Psoas muscle (tissue), 7 donors: ENCODE measurements at regions not wholly inside any gene's neighbourhood (a gene's known extent, or its start where the extent isn't known, plus 50 kb on each side); places are given as distances from the start of the nearest gene placed in this dataset.

Experiments used
- ATAC-seq, 4 donors: fragments of 200-7000 bp; cut with Tn5 transposase; one replicate each; pipeline ENCODE4 v1.9.1; 2020; ENCODE audit warnings: moderate library complexity in 3 of 4, mild to moderate bottlenecking in 2 of 4
- DNase-seq, 2 donors: peaks; one replicate each; pipeline ENCODE4 v3.0.0-alpha.2; 2020
- H3K27ac ChIP-seq: fragments of 200-600 bp; one replicate; pipeline ENCODE4 v1.8.0; 2022
- H3K27me3 ChIP-seq, 3 donors: fragments of 200-600 bp in 1 of 3; one replicate each; pipeline versions ENCODE4 v1.6.1 to v1.8.0; 2013 to 2022; ENCODE audit warnings: low read length in 2 of 3, mild to moderate bottlenecking in 2 of 3, moderate library complexity in 1 of 3; ENCODE audit not compliant: insufficient read depth in 3 of 3
- H3K36me3 ChIP-seq, 2 donors: fragments of 200-600 bp in 1 of 2; one replicate each; pipeline versions ENCODE4 v1.6.1 to v1.8.0; 2013 to 2022; ENCODE audit warnings: low read depth in 1 of 2, mild to moderate bottlenecking in 1 of 2, moderate library complexity in 1 of 2; ENCODE audit not compliant: insufficient read depth in 1 of 2
- H3K4me1 ChIP-seq: fragments of 200-600 bp; one replicate; pipeline ENCODE4 v1.8.0; 2022
- H3K4me3 ChIP-seq: fragments of 200-600 bp; one replicate; pipeline ENCODE4 v1.8.0; 2022; ENCODE audit warnings: mild to moderate bottlenecking
- H3K9me3 ChIP-seq: fragments of 200-600 bp; one replicate; pipeline ENCODE4 v1.8.0; 2022
- CTCF ChIP-seq: fragments of 200-600 bp; IDR thresholded peaks from one replicate; pipeline ENCODE4 v1.8.0; 2022; ENCODE audit warnings: antibody characterized with exemption
- WGBS, 3 donors: extraction: QIAGEN DNeasy Blood & Tissue Kit; methylation state at CpG; one replicate each; pipeline versions ENCODE4 v1.1.6 to v1.1.7; 2013; 5-methylcytosine and 5-hydroxymethylcytosine counted together
- intact Hi-C, 2 donors: fragments of 100-400 bp; cut with DNase I; formaldehyde crosslinking; loops; one replicate each; pipeline versions ENCODE4 v1.11.0 to v1.14.2; 2022
- donor health status: healthy with polysubstance abuse.
- donor health status: DM: no; HTN: no; CAD: no; lungs with moderate emphysema.
- donor health status: Bipolar disorder and iron deficiency.
- donor health status: healthy.
- donor health status: DM: yes; HTN: yes; CAD: no.
- donor health status: DM: no; HTN: no; CAD: no.
- donor health status: DM: yes; HTN: yes; CAD: no.

- H3K4me3 ChIP-seq = no peak overlapping the region
- TF ChIP-seq CTCF = no peak
- no peaks in the 10 kb centered on the region for H3K36me3 ChIP-seq
- H3K9me3 ChIP-seq = peaks cover 5% of the 10 kb centered on the region
- no peak overlapping the region for H3K27ac ChIP-seq
- DNase-seq (no peak), ATAC-seq (no peak)
- H3K27me3 ChIP-seq = peaks cover 0 to 31% (median 0%) of the 10 kb centered on the region in 3 donors
- intact Hi-C loops = no loop called here
- H3K4me1 ChIP-seq = no peaks in the 10 kb centered on the region
These were observed 69.4 kb upstream of the PPP2R3B start for GRCh38 chrX:456146-456545.

- WGBS, 3 donors = 72 to 81% (median 79%) methylated on average over 5 of the region's 5 CpGs
These were observed 70.0 kb upstream of the PPP2R3B start for GRCh38 chrX:456551-457291.

DNA sequence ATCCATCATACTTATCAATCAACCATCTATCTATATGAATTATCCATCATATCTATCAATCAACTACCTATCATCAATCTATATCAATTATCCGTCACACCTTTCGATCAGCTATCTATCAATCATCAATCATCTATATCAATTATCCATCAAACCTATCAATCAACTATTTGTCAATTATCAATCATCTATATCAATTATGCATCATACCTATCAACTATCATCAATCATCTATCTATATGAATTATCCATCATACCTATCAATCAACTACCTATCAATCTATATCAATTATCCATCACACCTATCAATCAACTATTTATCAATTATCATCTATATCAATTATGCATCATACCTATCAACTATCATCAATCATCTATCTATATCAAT lies 70.6 kb upstream of the PPP2R3B start:
- H3K4me1 ChIP-seq = no peaks in the 10 kb centered on the region
- DNase-seq (no peak), ATAC-seq (no peak)
- H3K36me3 ChIP-seq = no peaks in the 10 kb centered on the region
- intact Hi-C loops = no loop called here
- H3K9me3 ChIP-seq = peaks cover 5% of the 10 kb centered on the region
- no peak overlapping the region for H3K4me3 ChIP-seq
- no peak for TF ChIP-seq CTCF
- 78 to 100% (median 87%) methylated on average over 2 of the region's 2 CpGs for WGBS, 3 donors
- H3K27me3 ChIP-seq = peaks cover 0 to 21% (median 0%) of the 10 kb centered on the region in 3 donors
- H3K27ac ChIP-seq = no peak overlapping the region

More at GRCh38 chrX:456551-457291, 70.0 kb upstream of the PPP2R3B start:
- no peaks in the 10 kb centered on the region for H3K4me1 ChIP-seq
- H3K27ac ChIP-seq = no peak overlapping the region
- H3K36me3 ChIP-seq = no peaks in the 10 kb centered on the region
- ATAC-seq (no peak), DNase-seq (no peak)
- intact Hi-C loops = no loop called here
- H3K4me3 ChIP-seq = no peak overlapping the region
- TF ChIP-seq CTCF = no peak
- H3K27me3 ChIP-seq = peaks cover 0 to 27% (median 0%) of the 10 kb centered on the region in 3 donors
- peaks cover 5% of the 10 kb centered on the region for H3K9me3 ChIP-seq

- TF ChIP-seq CTCF = no peak
- peaks cover 0 to 20% (median 0%) of the 10 kb centered on the region in 3 donors for H3K27me3 ChIP-seq
- no peak for DNase-seq
- intact Hi-C loops = no loop called here
- H3K4me1 ChIP-seq = no peaks in the 10 kb centered on the region
- 89 to 91% (median 90%) methylated on average over 20 of the region's 20 CpGs for WGBS, 3 donors
- no peak for ATAC-seq
- H3K9me3 ChIP-seq = peaks cover 5% of the 10 kb centered on the region
- no peak overlapping the region for H3K27ac ChIP-seq
- no peaks in the 10 kb centered on the region for H3K36me3 ChIP-seq
- no peak overlapping the region for H3K4me3 ChIP-seq
These were observed 71.9 kb upstream of the PPP2R3B start for GRCh38 chrX:458631-459061.

- intact Hi-C loops = no loop called here
- H3K4me3 ChIP-seq = no peak overlapping the region
- no peaks in the 10 kb centered on the region for H3K36me3 ChIP-seq
- no peak for DNase-seq
- ATAC-seq = no peak
- H3K9me3 ChIP-seq = peaks cover 3% of the 10 kb centered on the region
- H3K4me1 ChIP-seq = no peaks in the 10 kb centered on the region
- H3K27me3 ChIP-seq = peaks cover 0 to 20% (median 0%) of the 10 kb centered on the region in 3 donors
- 25 to 35% (median 29%) methylated on average over 20 of the region's 20 CpGs for WGBS, 3 donors
- H3K27ac ChIP-seq = no peak overlapping the region
- no peak for TF ChIP-seq CTCF
These were observed 72.9 kb upstream of the PPP2R3B start for GRCh38 chrX:459611-460010.
